ENCODE measurements at regions not wholly inside any gene's neighbourhood (a gene's known extent, or its start where the extent isn't known, plus 50 kb on each side); places are given as distances from the start of the nearest gene placed in this dataset.
A peak's percentile ranks its signal among the peaks of the same experiment; 100 is the strongest.

DNA sequence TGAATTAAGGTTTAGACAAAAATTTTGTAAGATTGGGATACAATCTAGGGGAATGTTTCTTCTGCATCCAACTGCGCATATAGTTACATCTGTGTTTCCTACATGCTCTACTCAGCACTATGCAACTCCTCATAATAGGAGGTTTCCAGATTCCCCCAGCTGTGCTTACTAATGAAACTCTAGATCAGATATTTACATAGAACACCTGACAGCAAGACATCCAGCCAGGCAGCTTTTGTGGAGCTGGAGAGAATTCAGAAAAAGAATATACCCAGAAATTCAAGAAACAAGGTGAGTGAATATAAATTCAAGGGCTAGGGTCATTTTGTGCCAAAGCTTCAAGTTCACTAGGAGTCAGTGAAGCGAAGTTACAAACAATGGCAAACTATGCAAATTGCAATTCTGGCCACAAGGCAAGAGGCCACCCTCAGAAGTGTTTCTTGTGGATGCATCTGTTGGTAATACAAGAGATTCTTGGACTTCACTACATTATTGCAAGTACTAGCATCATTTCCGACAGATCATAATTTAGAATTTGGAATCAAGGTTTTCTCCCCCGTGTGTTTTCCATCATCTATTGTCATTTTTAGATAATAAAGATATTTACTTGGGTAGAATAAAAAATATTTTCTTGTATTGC, 341.2 kb upstream of the NAV3 start:
- no peak overlapping the region for H3K4me3 Mint-ChIP-seq
- no peaks in the 10 kb centered on the region for H3K27me3 Mint-ChIP-seq (ENCODE audit: low read depth)
- peaks cover 0 to 2% of the 10 kb centered on the region in 2 donors for H3K9me3 Mint-ChIP-seq
- H3K4me1 Mint-ChIP-seq (ENCODE audit: low read depth), result no peaks in the 10 kb centered on the region
- ATAC-seq (replicated peaks in 1 of 2), result no peak
- DNase-seq, result no peak
- no peaks in the 10 kb centered on the region for H3K36me3 Mint-ChIP-seq (ENCODE audit: insufficient read depth in 2 of 2)
- no peak overlapping the region for H3K27ac Mint-ChIP-seq

DNA sequence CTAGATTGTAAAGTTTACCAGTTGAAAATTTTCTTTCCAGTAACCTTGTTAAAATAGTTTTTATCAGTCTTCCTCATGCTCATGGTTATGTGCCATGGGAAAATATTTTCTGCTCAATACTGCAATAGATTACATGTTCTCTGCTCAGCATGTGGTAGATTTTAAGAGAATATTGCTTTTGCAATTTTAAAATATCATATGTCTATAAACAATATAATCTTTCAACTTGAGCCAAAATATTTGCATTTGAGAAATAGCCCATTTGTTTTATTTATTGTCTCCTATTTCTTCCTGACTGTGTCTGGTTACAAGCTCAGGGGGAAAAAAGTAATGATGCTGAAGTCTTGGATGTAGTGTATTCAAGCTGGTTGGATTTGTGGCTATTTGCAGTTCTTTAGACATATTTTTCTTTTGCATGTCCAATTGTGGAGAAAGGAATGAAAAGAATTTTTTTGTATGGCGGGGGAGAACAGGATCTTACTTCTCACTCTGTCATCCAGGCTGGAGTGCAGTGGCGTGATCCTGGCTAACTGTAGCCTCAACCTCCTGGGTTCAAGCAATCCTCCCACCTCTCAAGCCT, 342.6 kb upstream of the NAV3 start:
- Mint-ChIP-seq H3K9me3 (peaks cover 0 to 2% of the 10 kb centered on the region in 2 donors), H3K27ac (no peak overlapping the region), H3K27me3 (ENCODE audit: low read depth) (no peaks in the 10 kb centered on the region), H3K36me3 (ENCODE audit: insufficient read depth in 2 of 2) (no peaks in the 10 kb centered on the region), H3K4me3 (no peak overlapping the region), H3K4me1 (ENCODE audit: low read depth) (no peaks in the 10 kb centered on the region)
- no peak for ATAC-seq (replicated peaks in 1 of 2)
- no peak for DNase-seq

DNA sequence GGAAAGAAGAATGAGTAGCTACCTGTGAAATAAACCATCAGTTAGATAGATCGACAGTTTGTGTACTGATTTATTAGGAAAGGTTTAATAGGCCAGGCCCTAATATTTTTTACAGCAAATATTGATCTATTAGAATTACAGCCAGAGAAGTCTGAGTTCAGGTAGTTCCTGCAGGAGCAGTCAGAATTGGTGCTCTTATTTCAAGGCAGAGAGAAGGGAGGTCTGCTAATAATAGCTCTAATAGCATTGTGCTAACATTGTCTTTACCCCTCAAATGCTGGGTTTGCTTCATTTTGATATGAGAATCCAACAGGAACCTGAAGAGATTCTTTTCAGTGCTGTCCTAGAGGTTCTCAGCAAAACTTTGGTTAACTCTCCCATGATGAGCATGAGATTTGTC, 343.8 kb upstream of the NAV3 start:
- H3K36me3 Mint-ChIP-seq (ENCODE audit: insufficient read depth in 2 of 2), result no peaks in the 10 kb centered on the region
- H3K27me3 Mint-ChIP-seq (ENCODE audit: low read depth), result no peaks in the 10 kb centered on the region
- no peak overlapping the region for H3K4me3 Mint-ChIP-seq
- H3K9me3 Mint-ChIP-seq, result peaks cover 0 to under 1% of the 10 kb centered on the region in 2 donors
- ATAC-seq (replicated peaks in 1 of 2) (no peak), DNase-seq (no peak)
- H3K27ac Mint-ChIP-seq, result no peak overlapping the region
- H3K4me1 Mint-ChIP-seq (ENCODE audit: low read depth), result no peaks in the 10 kb centered on the region

DNA sequence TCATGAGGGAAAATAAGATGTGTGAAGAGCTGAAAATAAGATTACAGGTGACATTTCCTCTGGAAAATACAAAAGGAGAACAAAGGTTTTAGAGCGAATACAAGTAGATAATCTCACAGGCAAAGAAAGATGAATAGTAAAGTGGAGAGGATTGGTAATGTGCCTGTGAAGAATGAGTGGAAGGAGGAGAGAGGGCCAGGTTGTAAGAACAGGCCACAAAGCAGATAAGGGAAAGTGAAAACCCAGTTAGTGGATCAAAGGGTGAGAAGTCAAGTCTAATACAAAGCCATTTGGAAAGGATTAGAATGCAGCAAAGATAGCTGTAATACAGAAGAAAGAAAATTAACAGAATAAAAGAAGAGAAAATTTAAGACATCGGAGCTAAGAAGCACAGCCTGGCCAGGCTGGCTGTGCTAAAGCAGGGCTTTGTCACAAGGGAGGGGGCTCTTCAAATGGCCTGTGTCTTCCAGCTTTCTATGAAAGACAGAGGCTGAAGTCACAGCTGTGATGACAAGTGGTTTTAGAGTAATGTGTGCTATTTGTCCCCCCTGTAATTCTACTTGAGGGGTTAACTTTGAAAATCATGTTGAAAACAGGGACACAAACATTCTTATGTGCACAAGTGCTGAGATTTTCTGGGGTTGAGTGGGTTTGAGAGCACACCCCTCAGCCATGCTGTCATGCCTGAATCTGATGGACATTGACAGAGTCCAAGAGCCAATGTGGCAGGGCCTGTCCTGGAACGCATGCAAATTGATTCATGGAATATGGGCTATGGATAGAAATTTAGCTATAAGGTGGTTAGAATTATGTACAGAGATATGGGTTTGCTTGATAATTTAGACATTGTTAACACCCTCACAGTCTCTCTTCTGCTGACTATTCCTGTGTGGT, 344.5 kb upstream of the NAV3 start:
- ATAC-seq (replicated peaks in 1 of 2), result no peak
- H3K27me3 Mint-ChIP-seq (ENCODE audit: low read depth), result no peaks in the 10 kb centered on the region
- no peak overlapping the region for H3K27ac Mint-ChIP-seq
- DNase-seq, result no peak
- H3K36me3 Mint-ChIP-seq (ENCODE audit: insufficient read depth in 2 of 2), result no peaks in the 10 kb centered on the region
- no peaks in the 10 kb centered on the region for H3K4me1 Mint-ChIP-seq (ENCODE audit: low read depth)
- no peak overlapping the region for H3K4me3 Mint-ChIP-seq
- peaks cover 0 to 2% of the 10 kb centered on the region in 2 donors for H3K9me3 Mint-ChIP-seq

DNA sequence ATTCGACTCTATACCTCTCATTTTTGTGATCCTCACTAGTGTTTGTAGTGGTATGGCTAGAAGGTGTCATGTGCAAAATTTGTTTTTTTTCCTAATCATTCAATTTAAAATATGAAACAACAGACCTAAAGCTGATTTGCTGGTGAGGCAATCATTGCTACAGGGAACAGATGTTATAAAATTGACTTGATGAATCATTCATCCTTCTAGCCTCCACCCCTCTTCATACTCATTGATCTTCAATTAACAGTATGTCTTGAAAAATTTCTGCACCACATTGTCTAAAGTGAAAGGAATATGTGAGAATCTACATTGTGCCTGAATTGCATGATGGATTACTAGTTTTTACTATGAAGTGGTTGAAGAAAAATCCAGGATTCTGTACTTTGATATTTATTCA, 349.0 kb upstream of the NAV3 start:
- no peak for ATAC-seq (replicated peaks in 1 of 2)
- DNase-seq, result no peak
- Mint-ChIP-seq H3K4me1 (ENCODE audit: low read depth) (no peaks in the 10 kb centered on the region), H3K36me3 (ENCODE audit: insufficient read depth in 2 of 2) (no peaks in the 10 kb centered on the region), H3K4me3 (no peak overlapping the region), H3K27ac (no peak overlapping the region), H3K9me3 (peaks cover 0 to 5% of the 10 kb centered on the region in 2 donors), H3K27me3 (ENCODE audit: low read depth) (no peaks in the 10 kb centered on the region)

DNA sequence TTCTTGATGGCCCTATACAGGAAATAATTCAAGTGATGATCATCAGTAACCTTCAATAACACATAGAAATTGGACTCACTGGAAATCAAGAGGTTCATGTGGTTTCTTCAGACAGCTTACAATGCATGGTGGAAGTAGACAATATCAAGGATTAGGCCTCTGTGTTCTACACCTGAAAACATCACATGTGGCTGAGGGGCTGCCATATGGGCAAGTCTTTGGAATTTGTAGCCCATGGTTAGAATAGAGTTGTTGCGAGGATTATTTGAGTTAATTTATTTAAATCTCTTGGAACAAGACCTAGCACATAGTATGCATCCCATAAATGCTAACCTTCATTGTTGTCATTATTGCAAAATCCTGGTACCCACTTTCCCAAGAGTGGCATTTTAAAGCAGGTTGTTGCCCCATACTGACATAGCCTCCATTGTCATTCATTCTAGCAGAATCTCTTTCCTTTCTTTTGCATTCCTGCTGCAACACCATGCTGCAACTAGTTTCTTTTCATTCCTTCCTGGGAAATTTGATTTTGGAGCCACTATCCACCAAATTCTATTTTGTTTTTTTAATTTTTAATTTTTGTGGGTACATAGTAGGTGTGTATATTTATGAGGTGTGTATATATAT, 352.7 kb upstream of the NAV3 start:
- Mint-ChIP-seq H3K9me3 (peaks cover 0 to 5% of the 10 kb centered on the region in 2 donors), H3K27ac (no peak overlapping the region), H3K27me3 (ENCODE audit: low read depth) (no peaks in the 10 kb centered on the region), H3K4me3 (no peak overlapping the region), H3K36me3 (ENCODE audit: insufficient read depth in 2 of 2) (no peaks in the 10 kb centered on the region), H3K4me1 (ENCODE audit: low read depth) (no peaks in the 10 kb centered on the region)
- ATAC-seq (replicated peaks in 1 of 2), result no peak
- DNase-seq, result no peak

DNA sequence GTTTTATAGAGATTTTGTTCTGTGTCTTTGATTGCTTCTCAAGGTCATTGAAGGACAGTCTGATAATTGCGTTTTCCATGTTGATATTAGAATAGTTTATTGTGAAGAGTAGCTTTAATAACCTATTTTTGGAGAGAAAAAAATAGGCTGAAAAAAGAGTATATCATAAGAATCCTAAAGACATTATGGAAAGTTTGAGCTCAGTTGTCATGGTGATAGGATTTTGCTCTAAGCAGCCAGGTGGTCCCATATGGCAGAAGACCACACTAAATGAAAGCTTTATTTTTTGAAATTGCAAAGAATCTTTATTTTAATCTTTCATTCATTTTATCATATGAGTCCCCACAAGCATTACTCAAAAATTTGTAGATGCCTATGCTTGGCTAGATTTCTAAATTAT, 358.9 kb upstream of the NAV3 start:
- ATAC-seq (replicated peaks in 1 of 2) (no peak), DNase-seq (no peak)
- H3K9me3 Mint-ChIP-seq, result peaks cover 2 to 5% of the 10 kb centered on the region in 2 donors
- no peaks in the 10 kb centered on the region for H3K4me1 Mint-ChIP-seq (ENCODE audit: low read depth)
- no peak overlapping the region for H3K4me3 Mint-ChIP-seq
- H3K27ac Mint-ChIP-seq, result peak overlapping the region; percentile 79
- H3K36me3 Mint-ChIP-seq (ENCODE audit: insufficient read depth in 2 of 2), result no peaks in the 10 kb centered on the region
- no peaks in the 10 kb centered on the region for H3K27me3 Mint-ChIP-seq (ENCODE audit: low read depth)

DNA sequence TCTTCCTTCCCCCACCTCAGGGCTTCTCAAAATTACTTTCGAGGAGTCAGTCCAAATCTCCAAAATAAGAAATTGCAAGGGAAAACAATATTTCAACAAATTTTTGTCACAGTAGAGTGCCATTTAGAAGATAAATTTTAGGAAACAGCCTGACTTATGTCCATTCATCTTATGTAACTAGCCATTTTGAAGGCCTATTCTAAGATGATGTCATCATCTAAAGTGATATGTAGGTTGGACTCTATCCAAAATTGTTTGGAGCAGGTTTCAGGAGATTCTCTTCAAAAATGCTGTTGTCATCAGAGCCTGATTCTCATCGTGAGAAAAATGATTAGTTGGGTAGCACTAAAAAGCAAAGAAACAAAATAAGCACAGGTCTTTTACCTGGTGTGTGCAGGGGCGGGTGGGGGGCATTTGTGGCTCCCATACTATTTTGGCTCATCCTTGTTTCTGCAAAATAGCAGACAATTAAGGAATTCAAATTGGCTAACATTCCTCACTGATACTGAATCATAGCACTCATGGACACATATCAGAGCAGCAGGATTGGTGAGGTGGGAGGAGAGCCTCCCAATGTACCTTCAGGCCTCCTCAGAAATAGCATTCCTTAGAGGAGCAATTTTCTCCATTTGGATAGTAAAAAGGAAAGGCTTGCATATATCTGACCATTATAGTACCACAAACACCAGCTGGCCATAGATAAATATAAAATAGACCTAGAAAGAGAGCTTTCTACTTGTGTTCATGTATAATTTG, 360.9 kb upstream of the NAV3 start:
- ATAC-seq (replicated peaks in 1 of 2), result no peak
- Mint-ChIP-seq H3K27ac (no peak overlapping the region), H3K9me3 (peaks cover 3 to 5% of the 10 kb centered on the region in 2 donors), H3K36me3 (ENCODE audit: insufficient read depth in 2 of 2) (no peaks in the 10 kb centered on the region), H3K27me3 (ENCODE audit: low read depth) (no peaks in the 10 kb centered on the region), H3K4me3 (no peak overlapping the region), H3K4me1 (ENCODE audit: low read depth) (no peaks in the 10 kb centered on the region)
- DNase-seq, result no peak

DNA sequence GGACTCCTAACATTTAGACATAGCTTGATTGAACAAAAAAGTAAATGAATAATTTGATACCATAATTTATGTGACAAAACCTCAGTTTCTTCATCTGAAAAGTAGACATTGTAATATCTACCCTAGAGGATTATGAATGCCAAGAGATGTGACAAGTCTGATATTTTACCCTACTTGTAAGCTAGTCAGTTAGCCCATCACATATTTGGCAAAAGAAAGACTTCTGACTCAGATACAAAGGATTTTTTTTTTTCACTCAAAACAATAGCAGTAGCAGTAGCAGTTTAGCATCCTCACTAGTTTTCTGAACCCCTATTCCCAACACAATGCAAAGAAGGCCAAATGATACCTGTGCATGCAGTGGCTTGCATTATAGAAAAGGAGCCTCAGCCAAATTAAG, 377.3 kb upstream of the E2F7 start:
- Mint-ChIP-seq H3K36me3 (ENCODE audit: insufficient read depth in 2 of 2) (peaks cover 0 to 1% of the 10 kb centered on the region in 2 donors), H3K9me3 (peaks cover 2 to 6% of the 10 kb centered on the region in 2 donors), H3K27ac (no peak overlapping the region), H3K4me1 (ENCODE audit: low read depth) (no peaks in the 10 kb centered on the region), H3K4me3 (no peak overlapping the region), H3K27me3 (ENCODE audit: low read depth) (no peaks in the 10 kb centered on the region)
- DNase-seq (no peak), ATAC-seq (replicated peaks in 1 of 2) (no peak)

DNA sequence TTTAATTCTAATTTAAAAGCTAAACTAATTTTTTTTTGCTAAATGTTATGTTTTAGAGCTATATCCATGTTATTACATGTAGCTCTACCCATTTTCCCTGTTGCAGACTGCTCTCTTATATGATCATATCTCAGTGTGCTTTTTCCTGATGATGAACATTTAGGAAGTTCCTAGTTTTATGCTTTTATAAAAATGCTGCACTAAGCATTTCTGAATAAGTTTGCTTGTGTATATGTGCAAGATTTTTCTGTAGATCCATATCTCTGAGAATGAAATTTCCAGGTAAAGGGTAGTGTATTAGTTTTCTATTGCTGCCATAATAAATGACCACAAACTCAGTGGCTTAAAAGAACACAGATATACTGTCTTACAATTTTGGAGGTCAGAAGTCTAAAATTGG, 374.4 kb upstream of the E2F7 start:
- ATAC-seq (replicated peaks in 1 of 2) (no peak), DNase-seq (no peak)
- H3K4me1 Mint-ChIP-seq (ENCODE audit: low read depth), result no peaks in the 10 kb centered on the region
- peaks cover 0 to 2% of the 10 kb centered on the region in 2 donors for H3K9me3 Mint-ChIP-seq
- no peaks in the 10 kb centered on the region for H3K36me3 Mint-ChIP-seq (ENCODE audit: insufficient read depth in 2 of 2)
- H3K27ac Mint-ChIP-seq, result no peak overlapping the region
- no peak overlapping the region for H3K4me3 Mint-ChIP-seq
- H3K27me3 Mint-ChIP-seq (ENCODE audit: low read depth), result no peaks in the 10 kb centered on the region

DNA sequence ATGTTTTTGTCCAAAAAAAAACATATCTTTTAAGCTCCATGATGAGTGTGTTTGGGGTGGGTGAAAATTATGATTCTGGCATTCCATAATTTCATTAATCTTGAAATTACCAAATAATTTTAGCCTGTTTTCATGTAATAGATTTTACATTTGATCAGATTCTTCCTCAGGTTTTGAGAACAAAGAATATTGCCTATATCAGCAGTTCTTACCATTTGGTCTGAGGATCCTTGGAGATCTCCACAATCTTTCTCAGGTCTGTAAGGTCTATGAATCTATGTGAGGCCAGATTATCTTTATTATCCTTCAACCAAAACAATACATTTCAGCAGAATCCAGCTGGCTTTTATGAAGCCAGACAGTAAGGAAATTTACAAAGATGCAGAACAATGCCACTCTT, 373.3 kb upstream of the E2F7 start:
- Mint-ChIP-seq H3K27me3 (ENCODE audit: low read depth) (no peaks in the 10 kb centered on the region), H3K36me3 (ENCODE audit: insufficient read depth in 2 of 2) (no peaks in the 10 kb centered on the region), H3K9me3 (no peaks in the 10 kb centered on the region), H3K4me3 (no peak overlapping the region), H3K4me1 (ENCODE audit: low read depth) (no peaks in the 10 kb centered on the region), H3K27ac (no peak overlapping the region)
- no peak for DNase-seq
- ATAC-seq (replicated peaks in 1 of 2), result no peak

DNA sequence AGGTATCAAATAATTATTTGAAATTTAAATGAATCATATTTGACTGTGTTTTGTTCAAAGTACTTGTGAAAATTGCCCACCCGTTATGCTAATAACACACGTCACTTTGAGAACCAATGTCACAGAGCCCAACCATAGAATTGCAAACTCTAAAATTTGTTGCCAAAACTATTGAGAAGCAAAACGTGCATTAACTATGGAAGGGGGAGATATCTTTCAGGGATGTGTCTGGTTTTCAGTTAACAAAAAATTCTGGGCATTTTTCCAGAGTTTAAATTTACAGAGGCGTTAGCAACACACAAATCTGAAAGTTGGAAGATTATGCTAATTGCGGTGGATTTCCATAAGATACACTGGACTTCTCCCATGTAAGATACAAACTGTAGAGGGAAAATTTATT, 371.8 kb upstream of the E2F7 start:
- DNase-seq, result no peak
- ATAC-seq (replicated peaks in 1 of 2), result no peak
- Mint-ChIP-seq H3K4me3 (no peak overlapping the region), H3K9me3 (no peaks in the 10 kb centered on the region), H3K4me1 (ENCODE audit: low read depth) (no peaks in the 10 kb centered on the region), H3K27me3 (ENCODE audit: low read depth) (no peaks in the 10 kb centered on the region), H3K27ac (no peak overlapping the region), H3K36me3 (ENCODE audit: insufficient read depth in 2 of 2) (no peaks in the 10 kb centered on the region)
